Tongue (tissue), 1 donor: ENCODE measurements at regions not wholly inside any gene's neighbourhood (a gene's known extent, or its start where the extent isn't known, plus 50 kb on each side); places are given as distances from the start of the nearest gene placed in this dataset.
A peak's percentile ranks its signal among the peaks of the same experiment; 100 is the strongest.
"Not testable (repeated sequence)": the region's sequence is repeated elsewhere in the genome, so short reads cannot be mapped to it uniquely, and the experiment has no call there.

ENCODE experiments used
- DNase-seq: peaks from one replicate; pipeline ENCODE4 v3.0.0-alpha.2; 2015

DNA sequence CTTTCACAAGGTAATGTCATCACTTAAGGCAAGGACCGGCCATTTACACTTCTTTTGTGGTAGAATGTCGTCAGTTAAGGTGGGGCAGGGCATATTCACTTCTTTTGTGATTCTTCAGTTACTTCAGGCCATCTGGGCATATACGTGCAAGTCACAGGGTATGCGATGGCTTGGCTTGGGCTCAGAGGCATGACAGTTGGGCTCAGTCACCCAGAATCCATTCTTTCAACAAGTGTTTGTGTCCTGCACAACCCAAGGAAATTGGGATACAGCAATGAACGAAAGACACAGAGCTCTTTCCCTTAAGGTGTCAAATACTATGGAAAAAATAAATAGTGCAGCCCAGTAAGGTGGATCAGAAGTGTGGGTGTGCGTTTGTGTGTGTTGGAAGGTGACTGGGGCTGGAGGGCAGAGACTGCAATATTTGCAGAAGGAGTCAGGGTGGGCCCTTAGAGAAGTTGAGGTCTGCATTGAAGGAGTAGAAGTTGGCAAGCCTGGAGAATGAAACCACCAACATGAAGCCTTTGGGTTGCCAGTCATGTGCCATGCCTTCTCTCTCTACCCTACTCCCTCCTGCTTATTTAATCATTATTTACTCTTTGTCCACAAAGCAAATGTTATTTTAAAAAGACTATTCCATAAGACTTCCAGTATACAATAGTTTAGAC, 222.8 kb upstream of the PRKCQ start:
- DNase-seq = no peak

DNA sequence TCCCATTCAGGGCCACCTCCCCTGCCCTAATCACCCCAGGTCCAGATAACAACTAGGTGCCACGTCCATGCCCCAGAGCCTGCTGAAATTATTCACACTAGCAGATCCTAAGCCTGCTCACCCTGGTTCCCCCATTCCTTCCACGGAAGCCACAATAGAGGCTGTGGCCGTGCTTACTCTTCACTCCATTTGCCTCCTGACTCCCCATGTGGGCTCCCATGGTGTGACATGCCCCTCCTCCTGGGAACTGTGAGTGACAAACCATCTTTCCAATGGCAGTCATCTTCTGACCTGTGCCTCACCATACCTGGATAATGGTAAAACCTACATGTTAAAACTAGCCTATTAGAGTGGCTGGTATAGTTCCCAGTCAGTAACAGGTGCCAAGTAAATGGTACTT, 216.2 kb upstream of the PRKCQ start:
- no peak for DNase-seq

DNA sequence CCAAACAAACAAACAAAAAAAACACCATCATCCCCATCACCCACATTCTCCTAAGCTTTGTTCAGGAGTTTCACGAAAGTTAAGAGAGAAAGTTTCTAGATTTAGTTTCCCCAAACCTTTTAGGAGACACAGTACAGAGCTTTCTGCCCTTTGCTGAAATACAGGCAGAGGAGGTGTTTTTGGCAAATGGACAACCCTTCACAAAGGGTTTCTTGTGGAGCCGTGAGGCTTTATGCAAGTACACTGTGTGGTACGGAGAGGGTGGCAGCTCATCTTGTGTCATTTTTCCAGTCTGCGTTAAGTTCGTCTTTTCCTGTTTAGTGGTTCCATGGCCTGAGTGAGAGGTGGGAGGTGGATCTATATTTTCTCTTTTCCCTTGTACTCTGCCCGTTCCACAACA, 215.5 kb upstream of the PRKCQ start:
- no peak for DNase-seq

DNA sequence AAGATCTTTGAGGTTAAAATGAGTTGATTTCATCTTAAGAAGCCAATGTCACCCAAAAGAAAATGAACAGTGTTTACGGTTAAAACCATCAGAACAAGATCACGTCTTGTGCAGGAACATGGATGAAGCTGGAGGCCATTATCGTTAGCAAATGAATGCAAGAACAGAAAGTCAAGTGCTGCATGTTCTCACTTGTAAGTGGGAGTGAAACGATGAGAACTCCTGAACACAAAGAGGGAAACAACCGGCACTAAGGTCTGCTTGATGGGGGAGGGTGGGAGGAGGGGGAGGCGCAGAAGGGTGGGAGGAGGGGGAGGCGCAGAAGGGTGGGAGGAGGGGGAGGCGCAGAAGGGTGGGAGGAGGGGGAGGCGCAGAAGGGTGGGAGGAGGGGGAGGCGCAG, 214.8 kb upstream of the PRKCQ start:
- DNase-seq = not testable (repeated sequence)

DNA sequence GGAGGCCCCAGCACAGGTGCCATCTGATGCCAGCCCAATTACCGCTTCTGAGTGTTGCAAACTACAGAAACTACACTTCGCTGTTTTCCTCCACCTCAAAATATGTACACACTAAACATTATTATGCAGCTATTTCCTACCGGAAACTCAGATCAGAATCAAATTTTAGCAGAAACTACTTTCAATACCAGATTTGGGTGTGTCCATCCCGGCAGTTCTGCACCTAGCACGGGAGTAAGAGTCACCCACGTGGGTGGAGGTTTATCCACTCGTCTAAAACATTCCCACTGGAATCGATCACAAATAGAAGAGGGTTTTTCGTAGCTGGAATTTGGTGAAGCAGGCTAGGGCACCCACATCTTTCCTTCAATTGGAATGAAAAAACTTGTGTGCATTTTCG, 214.4 kb upstream of the PRKCQ start:
- no peak for DNase-seq

DNA sequence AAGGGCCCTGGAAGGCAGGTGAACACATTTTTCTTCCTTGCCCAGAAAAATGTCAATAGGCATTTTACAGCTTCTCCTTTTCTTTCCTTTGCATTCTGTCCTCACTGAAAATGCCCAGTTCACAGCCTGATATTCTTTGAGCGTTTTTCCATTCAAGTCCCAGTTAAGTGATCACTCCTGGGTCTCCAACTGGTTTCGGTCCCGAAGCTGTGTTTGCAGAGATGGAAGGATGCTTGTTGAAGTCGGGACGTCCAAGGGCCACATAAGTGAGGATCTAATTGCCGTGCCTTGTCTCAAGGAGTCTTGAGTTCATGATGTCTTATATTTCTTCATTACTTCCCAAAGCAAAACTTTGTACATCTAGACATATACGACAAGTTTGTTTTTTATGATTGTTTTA, 208.7 kb upstream of the PRKCQ start:
- no peak for DNase-seq

DNA sequence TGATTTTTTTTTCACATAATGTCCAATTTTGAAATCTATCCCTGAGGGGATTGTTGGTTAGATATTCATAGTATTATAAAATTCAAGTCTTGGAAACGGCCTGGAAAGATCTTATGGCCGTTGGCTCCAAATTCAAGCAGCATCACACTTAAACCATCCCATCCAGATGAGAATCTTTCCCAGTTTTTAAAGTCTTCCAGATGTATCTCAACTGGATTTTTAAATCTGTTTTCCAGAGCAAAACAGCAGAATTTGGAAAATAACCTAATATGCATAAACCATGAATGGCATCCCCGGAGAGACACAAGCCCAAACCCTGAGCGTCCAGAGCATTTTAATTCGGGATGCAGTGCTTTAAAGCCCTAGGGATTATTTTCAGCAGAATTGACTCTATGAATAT, 208.2 kb upstream of the PRKCQ start:
- DNase-seq = peak; percentile 66

DNA sequence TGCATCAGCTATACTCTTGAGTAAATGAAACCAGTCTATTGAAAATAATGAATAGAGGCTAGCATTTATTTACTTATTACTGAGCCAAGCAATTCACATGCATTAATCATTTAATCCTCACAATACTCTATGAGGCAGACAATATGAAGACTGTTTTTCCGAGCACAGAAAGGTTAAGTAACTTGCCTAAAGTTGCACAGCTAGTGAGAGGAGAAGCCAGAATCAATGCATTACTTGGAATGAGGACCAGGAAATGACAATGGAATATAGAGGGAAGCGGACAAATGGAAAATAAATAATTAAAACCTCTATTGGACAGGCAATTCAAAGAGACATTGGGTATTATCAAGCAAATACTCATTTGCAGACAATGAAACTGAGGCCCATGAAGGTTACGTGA, 207.6 kb upstream of the PRKCQ start:
- no peak for DNase-seq

DNA sequence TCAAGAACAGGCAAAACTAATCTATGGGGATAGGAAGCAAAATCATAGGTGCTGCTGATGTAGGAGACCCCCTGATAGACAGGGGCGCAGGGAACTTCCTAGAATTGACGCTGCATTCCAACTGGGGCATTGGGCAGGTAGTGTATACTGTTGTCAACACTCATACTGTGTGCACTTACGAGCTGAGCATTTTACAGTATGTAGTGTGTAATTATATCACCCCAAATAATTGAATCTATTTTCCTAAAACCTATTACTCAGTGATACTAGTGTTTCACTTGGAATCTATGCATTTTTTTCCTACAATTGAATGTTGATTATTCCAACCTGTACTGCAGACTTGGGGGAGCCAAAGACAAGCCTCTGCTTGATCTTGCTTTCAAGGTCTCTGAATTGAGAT, 207.0 kb upstream of the PRKCQ start:
- no peak for DNase-seq

DNA sequence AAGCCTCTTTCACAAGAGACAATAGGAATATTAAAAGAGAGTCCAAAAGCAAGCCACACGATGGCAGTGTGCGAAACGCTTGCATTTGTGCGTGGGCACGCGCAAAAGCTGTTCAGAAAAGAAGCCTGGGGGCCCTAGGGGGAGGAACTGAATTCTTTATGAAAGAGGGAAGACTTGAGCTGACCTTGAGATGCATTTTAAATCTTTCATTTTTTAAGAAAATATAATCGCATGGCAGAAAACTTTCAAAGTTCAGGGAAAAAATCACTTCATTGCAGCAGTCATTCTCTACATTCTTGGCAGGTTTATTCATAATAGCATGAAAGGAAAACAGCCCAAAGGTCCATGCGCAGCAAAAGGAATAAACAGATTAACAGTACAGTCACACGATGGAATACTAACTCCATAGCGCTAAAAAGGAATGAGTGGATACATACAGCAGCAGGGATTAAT, 206.5 kb upstream of the PRKCQ start:
- DNase-seq = peak; percentile 85

DNA sequence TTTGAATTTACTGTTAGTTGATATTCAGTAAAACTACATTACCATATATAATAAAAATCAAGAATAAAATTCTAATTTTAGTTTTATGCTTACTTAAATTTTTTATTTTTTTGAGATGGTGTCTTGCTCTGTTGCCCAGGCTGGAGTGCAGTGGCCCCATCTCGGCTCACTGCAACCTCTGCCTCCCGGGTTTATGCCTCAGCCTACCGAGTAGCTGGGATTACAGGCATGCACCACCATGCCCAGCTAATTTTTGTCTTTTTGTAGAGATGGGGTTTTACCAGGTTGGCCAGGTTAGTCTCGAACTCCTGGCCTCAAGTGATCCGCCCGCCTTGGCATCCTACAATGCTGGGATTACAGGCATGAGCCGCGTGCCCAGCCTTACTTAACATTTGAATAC, 204.4 kb upstream of the PRKCQ start:
- DNase-seq = not testable (repeated sequence)

DNA sequence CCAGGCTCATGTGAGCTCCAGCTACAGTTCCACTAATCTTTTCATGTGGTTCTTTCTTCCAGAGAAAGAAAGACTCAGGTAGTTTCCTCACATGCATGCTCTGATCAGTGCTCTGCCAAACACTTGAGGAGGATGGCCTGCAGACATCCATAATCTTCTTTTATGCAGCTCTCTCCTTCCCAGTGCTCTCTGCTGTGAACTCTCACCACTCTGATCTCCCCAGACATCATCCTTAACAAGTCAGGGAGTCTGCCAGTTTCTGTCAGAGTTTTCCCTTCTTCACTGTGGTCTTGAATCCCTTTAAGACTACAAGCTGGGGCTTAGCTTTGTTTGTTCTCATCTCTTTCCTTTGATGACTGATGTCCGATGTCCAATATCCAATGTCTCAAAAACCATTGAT, 203.4 kb upstream of the PRKCQ start:
- no peak for DNase-seq

DNA sequence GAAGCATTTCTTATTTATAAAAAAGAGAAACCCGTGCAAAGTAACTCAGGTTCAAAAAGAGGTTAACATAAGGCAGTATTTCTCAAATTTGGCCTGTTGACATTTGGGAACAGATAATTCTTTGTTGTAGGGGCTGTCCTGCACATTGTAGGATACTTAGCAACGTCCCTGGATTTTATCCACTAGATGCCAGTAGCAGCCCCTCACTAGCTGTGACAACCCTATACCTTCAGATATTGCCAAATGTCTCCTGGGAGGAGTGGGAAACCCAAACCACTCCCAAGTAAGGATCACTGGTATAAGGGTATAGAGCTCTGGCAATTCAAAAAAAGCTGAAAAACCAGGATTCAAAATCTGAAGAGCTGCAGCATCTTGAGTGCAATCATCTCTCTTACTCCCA, 202.3 kb upstream of the PRKCQ start:
- DNase-seq = no peak

DNA sequence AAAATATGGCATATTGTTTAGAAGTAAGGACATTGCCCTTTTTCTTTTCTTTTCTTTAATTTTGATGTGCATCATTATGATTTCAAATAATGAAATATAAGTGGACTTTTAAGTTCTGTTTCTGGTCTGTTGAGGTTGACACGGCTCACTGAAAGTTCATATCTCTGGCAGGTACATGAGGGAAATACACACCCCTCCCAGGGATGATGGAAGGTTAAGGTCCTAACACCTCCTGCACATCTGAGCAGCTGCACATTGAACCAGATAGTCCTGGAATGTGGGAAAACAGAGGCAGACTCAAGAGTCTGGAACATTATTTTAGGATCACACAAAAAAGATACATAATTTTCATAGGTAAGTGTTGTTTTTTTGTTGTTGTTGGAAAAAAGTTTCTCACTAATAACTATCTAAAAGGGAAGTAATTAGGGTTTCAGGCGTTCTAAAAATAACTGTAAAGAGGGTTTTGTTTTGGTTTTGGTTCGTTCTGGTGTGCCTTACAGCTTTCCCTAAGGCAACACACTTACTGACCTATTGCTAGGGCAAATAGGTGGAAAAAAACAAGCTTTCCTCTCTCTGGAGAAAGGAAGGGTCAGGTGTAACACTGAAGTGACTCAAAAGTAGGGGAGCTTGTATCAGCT, 201.2 kb upstream of the PRKCQ start:
- no peak for DNase-seq

DNA sequence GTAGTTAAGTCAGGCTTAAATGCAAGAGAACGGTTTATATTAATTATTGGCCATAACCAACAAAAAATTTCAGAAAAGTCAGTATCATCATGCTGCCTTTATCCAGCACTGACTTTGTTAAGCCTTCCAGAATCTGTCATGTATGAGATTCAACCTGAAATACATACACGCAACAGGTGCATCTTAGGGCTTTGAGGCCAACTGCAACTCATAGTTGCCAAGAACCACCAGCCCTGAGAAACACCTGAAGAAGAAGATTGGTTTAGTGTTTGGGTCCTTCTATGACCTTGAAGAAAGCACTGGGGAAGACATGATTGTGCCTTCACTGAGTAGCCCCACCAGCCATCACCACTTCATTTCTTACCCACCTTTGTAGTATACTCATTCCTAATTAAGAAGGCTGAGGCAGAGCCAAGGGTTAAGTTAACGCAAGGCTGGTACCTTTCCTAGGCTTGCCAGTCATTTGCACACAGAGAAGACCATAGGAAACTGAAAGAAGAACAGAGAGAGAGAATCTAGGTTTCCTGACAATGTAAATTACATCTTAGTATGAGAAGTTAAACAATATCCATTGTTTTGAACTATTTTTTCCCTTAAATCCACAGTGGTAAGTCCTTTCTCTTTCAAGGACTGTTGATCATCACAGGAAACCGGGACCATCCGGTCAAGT, 200.1 kb upstream of the PRKCQ start:
- DNase-seq = no peak

DNA sequence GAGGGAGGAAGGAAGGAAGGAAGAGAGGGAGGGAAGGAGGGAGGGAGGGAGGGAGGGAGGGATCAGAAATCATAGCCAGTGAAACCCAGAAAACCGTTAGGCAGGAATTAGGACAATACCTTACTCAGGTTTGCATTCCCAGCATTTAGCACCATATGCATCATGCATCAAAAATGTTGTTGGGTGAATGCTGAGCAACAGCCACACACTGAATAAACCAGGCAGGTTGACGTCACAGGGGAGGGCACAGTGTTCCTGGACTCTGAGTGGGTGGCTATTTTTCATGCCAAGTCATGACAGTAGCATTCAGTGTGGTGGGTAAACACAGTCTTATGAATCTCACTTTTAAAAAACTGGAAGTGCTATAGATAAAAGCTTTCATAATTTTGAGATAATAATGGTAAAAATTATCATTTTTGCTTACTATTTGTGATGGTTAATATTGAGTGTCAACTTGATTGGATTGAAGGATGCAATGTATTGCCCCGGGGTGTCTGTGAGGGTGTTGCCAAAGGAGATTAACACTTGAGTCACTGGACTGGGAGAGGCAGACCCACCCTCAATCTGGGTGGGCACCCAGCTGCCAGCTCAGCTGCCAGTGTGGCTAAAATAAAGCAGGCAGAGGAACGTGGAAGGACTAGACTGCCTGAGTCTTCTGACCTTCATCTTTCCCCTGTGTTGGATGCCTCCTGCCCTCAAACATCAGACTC, 199.1 kb upstream of the PRKCQ start:
- peak; percentile 38 for DNase-seq

DNA sequence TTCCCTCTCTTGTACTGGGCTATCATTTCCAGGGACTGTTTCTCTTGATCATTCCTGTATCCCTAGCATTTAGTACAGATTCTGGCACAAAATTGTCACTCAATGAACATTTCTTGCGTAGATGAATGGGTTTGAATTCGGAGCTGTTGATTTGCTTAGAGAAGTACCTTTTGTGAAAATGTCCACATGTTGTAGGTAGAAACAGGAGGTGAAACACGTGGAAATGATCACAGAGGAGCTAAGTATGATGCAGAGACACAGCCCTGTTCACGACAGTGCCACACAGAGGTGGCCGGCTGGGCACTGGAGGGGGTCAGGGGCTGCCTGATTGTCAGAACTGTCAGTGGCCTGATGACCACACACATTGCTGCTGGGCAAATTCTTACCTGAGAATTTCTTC, 196.1 kb upstream of the PRKCQ start:
- DNase-seq = no peak

DNA sequence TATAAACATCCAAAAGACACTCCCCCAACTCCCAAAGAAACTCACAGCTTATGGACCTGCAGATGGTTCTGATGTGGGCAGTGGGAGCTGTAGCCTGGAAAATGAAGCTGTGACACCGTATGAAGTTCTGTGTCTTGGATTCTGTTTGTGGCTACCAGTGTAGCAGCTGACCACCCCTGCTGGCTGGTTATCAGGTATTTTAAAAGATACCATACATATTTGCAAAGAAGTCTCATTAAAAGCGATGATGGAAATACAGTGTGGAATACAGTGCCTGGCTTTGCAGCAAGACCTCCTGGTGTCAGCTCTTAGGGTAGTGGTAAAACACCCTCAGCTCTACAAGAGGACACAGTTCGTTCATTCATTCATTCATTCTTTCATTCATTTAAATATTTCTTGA, 194.3 kb upstream of the PRKCQ start:
- no peak for DNase-seq

DNA sequence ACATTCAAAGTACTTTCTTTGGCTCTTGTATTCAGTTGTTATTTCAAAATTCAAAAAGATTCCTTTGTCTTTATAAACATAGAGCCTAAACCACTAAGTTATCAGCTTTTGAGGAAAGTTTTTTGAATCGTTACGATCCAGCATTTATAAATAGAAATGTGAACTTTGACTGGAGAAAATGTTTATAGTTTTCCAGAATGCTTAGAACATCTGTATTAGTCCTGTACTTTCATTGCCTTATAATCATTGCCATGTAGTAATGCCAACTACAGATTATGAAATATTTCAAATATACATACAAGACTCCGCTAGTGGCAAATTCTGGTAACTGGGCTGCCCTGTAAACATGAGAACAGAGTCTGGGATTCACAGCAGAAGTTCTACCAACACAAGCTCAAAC, 191.3 kb upstream of the PRKCQ start:
- no peak for DNase-seq

DNA sequence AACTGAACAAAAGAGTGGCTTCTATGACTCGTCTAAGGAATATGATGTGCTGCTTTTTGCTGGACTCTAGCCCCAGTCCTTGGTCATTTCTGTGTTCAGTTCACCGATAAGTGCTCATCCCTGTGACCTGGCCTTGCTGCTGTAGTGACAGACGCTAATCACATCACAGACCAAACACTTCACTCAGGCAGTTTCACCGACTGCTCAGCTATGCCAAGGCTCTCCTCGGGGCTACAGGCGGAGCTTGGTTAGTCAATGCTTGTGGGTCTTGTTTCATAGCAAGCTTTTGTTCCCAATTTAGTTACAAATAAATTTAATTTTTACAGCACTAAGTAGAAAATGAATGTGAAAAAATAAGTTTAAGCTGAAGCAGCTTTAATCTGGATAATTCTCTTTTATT, 190.8 kb upstream of the PRKCQ start:
- no peak for DNase-seq

DNA sequence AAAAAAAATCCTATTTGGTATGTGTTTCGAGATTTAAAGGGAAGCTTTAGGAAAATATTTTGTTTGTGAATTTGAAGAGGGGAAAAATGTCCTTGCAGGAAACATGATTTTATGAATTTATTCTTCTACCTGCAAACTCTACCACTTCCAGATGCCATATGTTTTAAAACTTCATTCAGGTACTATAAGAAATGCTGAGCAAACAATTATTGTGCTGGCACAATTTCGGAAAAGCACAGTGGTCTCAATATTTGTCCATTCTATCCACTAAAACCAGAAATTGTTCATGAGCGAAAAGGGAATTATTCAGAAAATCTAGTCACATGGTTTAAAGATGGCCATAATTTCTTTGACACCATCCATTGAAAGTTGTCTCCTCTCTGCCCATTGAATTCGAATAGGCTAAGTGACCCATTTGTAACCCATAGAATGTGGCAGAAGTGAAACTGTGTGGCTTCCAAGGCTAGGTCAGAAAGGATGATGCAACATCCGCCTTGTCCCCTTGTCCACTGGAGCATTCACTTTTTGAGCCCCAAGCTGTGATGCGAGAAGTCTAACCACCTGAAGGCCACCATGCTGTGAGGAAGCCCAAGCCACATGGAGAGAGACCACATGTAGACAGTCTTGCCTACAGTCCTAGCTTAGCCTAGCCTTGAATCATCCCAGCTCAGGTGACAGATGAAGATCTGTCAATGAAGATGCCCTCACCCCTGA, 189.8 kb upstream of the PRKCQ start:
- DNase-seq = no peak

DNA sequence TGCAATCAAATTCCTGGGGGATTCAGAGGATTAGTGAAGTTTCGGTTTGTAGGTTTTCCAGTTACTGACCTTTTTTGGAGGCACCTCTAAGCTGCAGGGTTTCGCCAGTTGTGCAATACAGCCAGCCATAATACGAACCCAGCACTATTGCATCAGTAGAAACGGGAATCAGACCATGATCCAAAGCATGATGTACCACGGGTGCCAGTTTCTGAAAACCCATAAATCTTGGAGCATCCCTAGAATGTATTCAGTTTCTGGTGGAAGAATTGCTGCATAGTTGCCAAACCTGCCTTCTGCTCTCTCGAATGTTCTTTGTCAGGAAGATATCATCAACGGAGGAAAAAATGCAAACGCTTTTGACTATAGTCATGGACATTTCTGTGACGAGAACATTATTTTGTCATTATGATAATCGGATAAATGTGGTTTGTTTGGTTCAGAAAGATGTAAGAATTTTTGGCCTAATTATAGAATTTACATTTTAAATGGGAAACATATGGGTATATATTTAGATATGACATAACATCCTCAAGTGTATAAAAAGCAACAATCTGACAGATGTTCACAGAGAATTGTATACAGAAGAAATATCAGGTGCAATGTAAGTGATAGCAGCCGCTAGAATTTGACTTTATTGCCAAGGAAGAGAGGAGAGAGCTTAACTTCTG, 186.2 kb upstream of the PRKCQ start:
- peak; percentile 81 for DNase-seq
